Coronary artery (tissue), 2 donors: ENCODE measurements at regions not wholly inside any gene's neighbourhood (a gene's known extent, or its start where the extent isn't known, plus 50 kb on each side); places are given as distances from the start of the nearest gene placed in this dataset.

Experiments used
- DNase-seq: peaks from one replicate; pipeline ENCODE4 v3.0.0-alpha.2; 2017; ENCODE audit warnings: low spot score
- H3K27ac ChIP-seq, 2 donors: fragments of 200-600 bp; sonication (generic); one replicate each; pipeline ENCODE4 v1.5.1; 2016 to 2019
- H3K4me3 ChIP-seq: fragments of 200-600 bp; sonication (generic); 2 replicates; pipeline ENCODE4 v1.5.1; 2016; ENCODE audit warnings: mild to moderate bottlenecking, moderate library complexity
- CTCF ChIP-seq: fragments of 200-600 bp; sonication (generic); IDR thresholded peaks from one replicate; pipeline ENCODE4 v1.5.1; 2019; ENCODE audit warnings: antibody characterized with exemption

GRCh38 chr12:61070640-61071414, 1189.4 kb upstream of the USP15 start:
- Histone ChIP-seq H3K4me3 (no peak overlapping the region), H3K27ac (no peak overlapping the region)
- no peak for TF ChIP-seq CTCF
- DNase-seq: no peak

- Histone ChIP-seq H3K4me3 (no peak overlapping the region), H3K27ac (no peak overlapping the region)
- TF ChIP-seq CTCF: no peak
- DNase-seq: no peak
Observed at GRCh38 chr12:61072717-61073116, 1187.5 kb upstream of the USP15 start.

DNA sequence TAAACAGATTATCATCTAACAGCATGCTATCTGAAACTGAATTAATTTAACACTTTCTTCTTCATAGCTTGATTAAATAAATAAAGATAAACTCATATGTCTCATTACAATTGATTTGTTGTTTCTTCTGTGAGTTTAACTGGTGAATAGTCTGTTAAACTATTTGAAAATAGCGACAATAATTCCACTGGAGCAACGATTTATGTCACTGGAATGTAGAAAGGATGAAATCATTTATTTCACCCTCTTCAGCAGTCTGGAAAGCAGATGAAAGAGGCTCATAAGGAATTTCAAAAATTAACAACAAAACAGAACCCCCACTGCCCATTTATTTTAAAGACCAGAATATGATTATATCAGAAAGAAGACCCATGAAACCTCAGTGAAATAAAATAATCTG, 1165.1 kb upstream of the USP15 start:
- TF ChIP-seq CTCF: no peak

GRCh38 chr12:61098031-61098580, 1162.1 kb upstream of the USP15 start:
- no peak overlapping the region for H3K27ac ChIP-seq
- no peak for DNase-seq
- H3K4me3 ChIP-seq: no peak overlapping the region
- TF ChIP-seq CTCF: no peak

More for the DNA sequence above, 1165.1 kb upstream of the USP15 start:
- Histone ChIP-seq H3K4me3 (no peak overlapping the region), H3K27ac (no peak overlapping the region)
- DNase-seq: no peak

- Histone ChIP-seq H3K4me3 (no peak overlapping the region), H3K27ac (no peak overlapping the region)
- TF ChIP-seq CTCF: no peak
- no peak for DNase-seq
Observed at GRCh38 chr12:61107118-61107517, 1153.1 kb upstream of the USP15 start.

DNA sequence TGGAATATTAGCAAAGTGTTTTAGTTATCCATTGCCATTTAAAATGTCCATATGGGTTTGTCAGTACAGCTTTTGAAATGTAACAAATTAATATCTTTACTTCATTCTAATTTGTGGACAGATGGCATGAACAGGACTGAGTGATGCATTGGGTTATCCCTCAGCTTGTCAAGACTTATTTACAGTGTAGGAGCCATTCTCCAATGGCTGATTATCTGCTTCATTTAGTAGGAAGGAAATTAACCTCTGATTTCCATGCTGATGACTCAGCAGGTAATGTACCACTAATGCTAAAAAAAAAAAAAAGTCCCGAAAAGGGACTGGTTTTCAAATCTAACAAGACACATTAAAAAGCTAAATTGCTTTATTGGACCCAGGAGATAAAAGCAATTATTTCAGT, 1149.0 kb upstream of the USP15 start:
- Histone ChIP-seq H3K4me3 (no peak overlapping the region), H3K27ac (no peak overlapping the region)
- no peak for TF ChIP-seq CTCF
- DNase-seq: no peak
